GM21786 (cell line): ENCODE measurements at regions not wholly inside any gene's neighbourhood (a gene's known extent, or its start where the extent isn't known, plus 50 kb on each side); places are given as distances from the start of the nearest gene placed in this dataset.
"Not testable (repeated sequence)": the region's sequence is repeated elsewhere in the genome, so short reads cannot be mapped to it uniquely, and the experiment has no call there.

Experiments used
- ATAC-seq: cut with Tn5 transposase; IDR thresholded peaks from one replicate; pipeline ENCODE4 v1.9.1; 2021; ENCODE audit not compliant: unreplicated experiment

DNA sequence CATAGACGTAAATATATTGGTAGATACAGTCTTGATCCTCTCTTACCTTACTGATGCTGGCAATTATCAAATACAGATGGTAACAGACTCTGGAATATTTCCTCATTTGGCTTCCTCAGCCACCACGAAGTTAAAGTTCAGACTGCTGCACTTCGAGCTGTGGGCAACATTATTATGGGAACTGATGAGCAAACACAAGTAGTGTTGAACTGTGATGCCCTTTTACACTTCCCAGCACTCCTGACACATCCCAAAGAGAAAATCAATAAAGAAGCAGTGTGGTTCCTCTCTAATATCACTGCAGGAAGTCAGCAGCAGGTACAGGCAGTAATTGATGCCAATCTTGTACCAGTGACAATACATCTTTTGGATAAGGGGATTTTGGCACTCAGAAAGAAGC lies 162.7 kb upstream of the NT5E start:
- no peak for ATAC-seq

DNA sequence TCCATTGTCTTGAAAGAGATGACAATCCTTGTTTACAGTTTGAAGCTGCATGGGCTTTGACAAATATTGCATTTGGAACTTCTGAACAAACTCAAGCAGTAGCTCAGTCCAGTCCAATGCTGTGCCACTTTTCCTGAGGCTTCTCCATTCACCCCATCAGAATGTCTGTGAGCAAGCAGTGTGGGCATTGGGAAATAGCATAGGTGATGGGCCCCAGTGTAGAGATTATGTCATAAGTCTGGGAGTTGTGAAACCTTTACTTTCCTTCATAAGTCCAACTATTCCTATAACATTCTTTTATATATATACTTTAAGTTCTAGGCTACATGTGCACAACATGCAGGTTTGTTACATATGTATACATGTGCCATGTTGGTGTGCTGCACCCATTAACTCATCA lies 163.4 kb upstream of the NT5E start:
- ATAC-seq: not testable (repeated sequence)

DNA sequence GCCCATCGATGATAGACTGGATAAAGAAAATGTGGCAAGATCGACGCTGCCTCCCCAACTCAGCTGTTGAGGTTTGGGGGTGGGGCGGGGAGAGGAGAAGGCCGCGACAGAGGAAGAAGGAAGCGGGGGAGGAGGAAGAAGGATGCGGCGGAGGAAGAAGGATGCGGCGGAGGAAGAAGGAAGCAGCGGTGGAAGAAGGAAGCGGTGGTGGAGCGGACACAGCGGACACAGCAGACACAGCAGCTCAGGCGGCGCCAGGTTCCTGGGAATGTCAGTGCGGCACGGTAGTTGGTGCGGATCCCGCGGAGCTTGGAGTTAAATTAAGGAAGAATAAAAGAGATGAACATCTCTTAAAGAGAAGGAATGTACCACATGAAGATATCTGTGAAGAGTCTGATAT lies 163.9 kb upstream of the NT5E start:
- no peak for ATAC-seq

DNA sequence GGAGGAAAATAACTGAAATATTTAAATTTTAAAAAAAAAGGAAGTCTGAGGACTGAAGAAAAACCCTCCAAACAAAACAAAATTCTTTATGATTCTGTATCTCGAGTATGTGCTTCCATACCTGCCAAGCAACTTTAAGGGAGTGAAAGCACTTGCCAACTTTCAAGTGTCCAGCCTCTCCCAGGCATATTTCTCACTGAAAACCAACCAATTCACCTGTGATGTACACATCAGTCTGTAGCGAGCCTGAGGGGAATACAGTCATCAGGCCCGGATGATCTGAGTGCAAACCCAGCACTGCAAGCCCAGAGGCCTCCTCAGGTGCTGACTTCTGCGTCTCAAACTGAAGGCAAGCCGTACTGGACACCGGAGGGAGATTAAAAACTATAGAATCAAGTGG lies 164.8 kb upstream of the NT5E start:
- no peak for ATAC-seq

DNA sequence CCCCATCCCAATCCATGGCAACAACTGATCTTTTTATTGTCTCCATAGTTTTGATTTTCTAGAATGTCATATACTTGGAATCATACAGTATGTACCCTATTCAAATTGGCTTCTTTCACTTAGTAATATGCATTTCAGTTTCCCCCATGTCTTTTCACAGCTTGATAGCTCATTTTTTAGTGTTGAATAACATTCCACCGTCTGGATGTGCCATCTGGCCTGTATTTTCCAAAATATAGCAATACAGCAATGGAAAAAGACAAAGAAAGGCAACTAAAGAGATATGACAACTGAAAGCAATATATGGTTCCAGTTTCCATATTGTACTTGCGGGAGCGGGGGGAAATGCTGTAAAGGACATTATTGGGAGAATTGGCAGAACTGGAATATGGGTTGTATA lies 166.4 kb upstream of the NT5E start:
- ATAC-seq: no peak

DNA sequence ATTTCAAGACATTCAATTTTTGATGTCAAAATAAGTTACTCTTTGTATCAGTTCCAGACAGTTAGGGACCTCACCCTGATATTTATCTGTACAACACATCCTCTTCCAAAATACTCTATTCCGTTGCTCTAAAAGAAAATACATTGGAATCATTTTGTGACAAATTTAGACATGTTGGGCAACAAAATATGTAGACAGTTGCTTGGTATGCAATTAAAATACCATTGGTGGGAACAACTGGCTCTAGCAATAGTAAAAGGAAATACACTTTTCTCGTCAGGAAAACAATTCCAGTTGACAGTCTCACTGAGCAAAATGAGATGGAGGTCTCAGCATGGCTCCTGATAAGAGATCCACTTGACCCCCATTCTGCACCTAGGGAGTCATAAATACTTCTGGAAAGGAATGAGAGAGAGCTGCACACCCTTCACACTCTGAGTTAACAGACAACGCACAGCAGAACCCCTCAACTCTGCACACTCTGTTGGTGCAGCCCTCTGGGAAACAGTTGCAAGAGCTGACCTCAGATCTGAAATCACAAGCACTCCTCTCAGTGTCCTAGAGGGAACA lies 171.3 kb upstream of the NT5E start:
- ATAC-seq: no peak

DNA sequence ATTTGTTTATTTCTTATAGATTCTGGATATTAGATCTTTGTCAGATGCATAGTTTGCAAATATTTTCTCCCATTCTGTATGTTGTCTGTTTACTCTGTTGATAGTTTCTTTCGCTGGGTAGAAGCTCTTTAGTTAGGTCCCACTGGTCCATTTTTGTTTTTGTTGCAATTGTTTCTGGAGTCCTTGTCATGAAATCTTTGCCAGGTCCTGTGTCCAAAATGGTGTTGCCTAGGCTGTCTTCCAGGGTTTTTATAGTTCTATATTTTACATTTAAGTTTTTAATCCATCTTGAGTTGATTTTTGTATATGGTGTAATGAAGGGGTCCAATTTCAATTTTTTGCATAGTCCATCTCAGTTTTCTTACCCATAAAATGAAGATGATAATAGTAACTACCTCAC lies 173.9 kb upstream of the NT5E start:
- ATAC-seq: not testable (repeated sequence)

DNA sequence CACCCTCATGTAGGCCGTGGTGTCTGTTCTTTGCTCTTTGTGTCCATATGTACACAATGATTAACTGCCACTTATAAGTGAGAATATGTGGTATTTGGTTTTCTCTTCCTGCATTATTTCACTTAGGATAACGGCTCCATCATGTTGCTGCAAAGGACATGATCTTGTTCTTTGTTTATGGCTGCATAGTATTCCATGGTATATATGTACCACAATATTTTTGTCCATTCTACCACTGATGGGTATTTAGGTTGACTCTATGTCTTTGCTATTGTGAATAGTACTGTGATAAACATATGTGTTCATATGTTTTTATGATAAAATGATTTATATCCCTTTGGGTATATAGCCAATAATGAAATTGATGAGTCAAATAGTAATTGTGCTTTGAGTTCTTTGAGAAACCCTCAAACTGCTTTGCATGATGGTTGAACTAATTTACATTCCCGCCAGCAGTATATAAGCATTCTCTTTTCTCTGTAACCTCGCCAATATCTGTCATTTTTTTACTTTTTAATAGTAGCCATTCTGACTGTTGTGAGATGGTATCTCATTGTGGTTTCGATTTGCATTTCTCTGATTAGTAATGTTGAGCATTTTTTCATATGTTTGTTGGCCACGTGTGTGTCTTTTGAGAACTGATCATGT lies 174.4 kb upstream of the NT5E start:
- ATAC-seq: no peak

DNA sequence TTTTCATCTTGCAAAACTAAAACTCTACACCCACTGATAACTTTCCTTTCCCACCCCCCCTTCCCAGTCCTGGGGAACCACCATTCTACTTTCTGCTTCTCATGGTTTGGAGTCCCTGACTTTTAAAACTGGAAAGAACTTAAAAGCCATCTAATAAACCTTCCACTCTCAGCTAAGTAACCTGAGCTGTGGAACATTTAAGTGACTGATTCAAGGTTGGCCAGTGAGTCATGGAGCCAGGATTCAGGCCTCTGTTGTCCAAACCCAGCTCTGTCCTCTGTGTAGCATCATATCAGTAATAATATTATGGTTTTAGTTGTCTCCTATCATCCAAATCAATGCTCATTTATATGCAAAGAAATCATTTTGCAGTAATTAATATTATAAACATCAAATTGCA lies 176.0 kb upstream of the NT5E start:
- no peak for ATAC-seq

DNA sequence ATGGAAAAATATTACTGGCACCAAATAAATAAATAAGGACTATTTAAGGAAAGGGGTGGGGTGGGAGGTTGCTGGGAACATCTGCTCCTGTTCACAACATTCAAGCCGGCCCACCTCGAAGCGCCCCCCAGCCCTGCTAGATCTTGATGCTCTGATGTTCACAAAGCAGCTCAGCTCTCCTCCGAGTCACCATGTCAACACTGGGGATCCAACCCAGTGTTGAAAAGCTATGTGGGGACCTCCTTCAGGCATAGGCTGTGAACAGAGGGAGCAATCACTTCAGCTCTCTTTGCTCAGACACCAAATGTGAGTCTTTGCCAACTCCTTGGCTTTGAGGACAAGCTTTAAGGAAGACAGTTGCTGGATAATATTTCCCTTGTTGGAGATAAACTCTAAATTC lies 176.8 kb upstream of the NT5E start:
- no peak for ATAC-seq

DNA sequence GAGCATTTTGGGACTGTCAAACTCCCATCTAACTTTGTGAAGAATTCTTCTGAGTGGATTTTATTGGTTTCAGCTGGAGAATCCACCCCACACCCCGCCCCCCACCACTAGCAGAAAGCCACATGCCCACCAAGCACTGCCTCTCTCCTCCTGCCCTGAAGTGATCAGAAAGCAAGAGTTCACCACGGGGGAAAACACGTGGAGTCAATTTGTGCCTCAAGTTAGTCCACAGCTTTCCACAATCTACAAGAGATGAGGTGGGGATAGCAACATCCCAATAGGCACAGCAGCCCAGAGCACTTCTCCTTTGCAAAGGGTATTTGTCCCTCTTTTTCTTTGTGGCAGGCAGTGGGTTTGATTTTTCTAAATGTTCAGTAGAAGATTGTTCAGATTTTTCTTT lies 177.3 kb upstream of the NT5E start:
- no peak for ATAC-seq

DNA sequence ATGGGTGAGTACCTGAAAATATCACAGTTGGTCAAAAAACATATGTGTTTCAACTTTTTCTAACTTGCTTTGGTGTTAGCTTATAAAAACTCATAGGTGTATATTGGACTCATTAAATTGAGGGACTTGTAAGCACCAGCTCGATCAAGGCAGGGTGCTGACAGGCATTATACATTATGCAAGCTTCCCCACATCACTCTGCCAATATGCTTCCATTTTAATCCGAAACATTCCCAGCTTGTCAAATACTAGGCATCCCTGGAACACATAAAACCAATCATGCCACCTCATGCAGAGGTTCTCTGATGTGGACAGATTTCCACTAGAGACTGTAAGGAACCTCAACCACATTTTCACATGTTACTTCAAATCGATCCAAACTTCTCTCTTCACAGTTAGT lies 187.3 kb upstream of the NT5E start:
- no peak for ATAC-seq

DNA sequence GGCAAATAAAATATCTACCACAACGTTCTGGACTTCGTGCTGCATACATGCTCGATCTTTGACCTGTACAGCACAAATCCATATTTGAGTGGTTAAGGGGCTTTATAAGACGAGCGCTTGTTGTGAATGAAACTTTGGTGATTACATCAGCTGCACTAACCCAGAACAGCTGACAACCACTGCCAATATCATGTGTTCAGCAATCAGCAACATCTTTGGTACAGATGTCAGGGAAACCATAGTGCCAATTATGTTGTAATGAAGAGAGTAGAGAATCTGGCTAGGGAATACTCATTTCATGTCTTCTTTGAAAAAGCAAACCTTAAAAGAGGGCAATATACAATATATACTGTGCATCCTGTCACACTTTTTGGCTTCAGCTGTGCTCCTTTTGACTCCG lies 188.6 kb upstream of the NT5E start:
- ATAC-seq: no peak

DNA sequence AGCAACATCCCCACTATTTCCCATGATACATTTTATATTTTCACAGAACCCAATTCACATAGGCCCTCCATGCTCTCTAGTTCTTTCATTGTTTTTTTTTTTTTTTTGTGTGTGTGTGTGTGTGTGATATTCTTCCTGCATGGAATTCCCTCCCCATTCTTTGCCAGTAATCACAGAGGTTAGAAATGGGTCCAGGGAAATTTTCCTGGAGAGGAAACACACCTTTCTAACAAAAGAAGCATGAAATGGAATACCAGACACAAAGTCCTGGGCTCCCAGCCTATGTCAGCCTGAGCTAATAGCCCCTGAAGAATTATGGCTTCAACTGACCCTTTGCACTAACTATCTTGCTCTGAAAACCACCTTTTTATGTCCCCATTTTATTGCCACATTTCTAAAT lies 194.2 kb upstream of the NT5E start:
- no peak for ATAC-seq

DNA sequence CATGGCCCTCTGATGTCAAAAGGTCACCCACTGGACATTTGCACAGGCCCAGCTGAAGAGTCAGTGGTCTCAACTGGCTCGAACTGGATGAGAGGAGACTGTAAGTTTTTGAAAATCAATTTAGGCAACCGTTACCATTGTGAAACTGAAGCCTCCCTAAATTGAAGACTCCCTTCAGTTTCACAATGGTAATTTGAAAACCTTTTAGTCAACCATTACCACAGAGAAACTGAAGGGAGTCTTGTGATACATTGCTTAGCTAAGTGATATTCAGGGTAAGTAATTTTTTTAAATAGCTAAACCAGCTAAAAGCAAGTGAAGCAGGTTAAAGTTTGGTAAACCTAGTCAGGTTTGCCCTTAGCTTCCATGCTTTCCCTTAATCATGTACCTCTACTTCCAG lies 197.3 kb upstream of the NT5E start:
- ATAC-seq: no peak

DNA sequence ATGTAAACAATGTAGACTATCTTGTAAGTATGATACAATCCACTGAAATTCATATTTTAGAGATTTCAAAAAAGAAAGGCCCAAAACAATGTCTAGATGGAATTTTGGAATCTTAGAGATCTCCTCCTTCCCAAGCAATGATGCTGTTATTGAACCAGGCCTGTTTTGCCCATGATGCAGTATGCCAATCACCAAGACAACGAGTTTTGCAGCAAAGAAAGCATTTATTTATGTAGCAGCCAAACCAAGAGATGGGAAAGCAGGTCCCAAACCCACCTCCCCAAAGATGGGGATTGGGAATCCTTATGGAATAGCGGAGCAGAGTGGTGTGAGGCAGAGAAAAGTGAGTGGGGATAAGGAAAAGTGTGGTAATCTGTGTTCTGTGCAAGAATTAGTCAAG lies 197.8 kb upstream of the NT5E start:
- no peak for ATAC-seq

DNA sequence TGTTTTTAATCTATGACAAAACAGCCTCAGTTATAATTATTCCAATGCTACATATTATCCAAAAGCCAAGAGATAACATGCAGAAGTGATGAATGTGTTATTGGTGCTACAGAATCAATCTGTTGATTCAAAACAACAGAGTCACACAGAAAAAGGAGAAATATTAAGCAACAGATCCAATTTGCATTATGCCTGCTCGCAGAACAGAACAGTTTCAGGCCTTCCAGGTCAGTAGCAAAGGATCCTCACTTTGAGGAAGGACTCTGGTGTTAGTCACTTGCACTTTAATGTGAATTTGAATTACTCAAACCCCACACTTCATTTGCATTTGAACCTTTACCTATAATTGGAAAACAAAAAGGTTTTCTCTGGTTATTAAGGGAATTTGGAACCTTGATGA lies 198.6 kb upstream of the NT5E start:
- ATAC-seq: no peak

DNA sequence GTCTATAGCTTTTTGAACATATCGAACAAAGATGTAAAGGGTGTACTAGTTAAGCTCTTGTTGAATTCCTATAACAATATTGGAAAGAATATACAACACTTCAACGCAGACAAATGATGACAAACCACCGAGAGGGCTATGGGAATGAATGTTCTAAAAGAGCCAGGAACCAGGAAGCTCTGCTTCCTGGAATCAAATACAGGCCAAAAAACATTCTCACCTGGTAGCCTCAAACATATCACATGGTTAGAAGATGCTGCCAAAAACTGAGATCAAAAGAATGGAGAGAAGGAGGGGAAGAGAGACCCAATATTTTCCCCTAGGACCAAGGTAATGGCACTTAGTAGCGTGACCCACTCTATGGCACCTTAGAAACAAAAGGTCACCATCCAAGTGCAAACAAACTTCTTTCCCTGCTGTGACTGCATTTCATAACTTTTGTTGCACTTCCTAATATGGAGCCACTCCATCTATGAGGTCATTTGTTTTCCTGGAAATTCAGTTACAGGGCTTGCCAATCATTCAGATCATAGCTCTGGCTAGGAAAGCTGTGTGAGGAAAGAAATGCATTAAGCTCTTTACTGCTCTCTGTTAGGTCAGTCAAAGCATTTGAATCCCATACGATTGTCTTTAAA lies 199.2 kb upstream of the NT5E start:
- no peak for ATAC-seq

DNA sequence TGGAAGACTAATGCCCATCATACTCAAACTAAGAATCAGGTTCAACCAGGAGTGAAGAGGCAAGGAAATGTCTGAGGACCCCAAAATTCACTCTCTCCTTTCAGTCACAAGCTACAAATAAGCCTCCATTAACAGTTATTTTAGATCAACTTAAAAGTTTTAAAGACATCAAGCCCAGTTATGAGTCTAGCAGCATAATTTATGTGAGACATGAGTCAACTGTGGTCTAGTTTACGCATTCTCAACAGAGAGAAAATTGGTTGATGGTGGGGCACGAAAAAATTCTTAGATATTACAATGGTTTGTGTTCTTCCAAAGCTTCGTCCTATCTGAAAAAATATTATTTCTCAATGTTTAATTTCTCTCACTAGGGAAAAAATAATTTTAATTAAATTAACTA lies 204.9 kb upstream of the NT5E start:
- ATAC-seq: no peak

DNA sequence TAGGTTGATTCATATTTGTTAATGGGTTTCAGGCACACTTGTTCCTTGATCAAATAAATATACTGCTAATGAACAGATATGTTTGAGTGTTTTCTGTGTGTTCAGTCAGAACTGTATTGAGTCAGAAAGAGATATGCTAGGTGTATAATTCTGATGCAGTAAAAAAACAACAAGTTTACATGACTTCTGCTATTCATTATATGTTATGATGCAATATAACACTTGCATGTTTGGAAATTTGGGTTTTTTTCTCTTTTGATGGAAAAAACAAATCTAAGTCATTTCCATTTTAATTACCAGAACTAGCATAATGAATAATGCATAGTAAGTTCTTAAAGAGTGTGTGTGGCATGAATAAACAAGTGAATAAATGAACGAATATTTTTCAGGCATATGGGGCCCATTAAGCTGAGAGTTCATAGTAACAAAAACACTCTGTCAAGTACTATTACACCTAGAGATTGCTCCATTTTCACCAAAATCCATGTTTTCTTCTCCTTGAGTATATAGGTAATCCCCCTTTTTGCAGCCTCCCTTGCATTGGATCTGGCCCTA lies 208.3 kb upstream of the NT5E start:
- no peak for ATAC-seq

DNA sequence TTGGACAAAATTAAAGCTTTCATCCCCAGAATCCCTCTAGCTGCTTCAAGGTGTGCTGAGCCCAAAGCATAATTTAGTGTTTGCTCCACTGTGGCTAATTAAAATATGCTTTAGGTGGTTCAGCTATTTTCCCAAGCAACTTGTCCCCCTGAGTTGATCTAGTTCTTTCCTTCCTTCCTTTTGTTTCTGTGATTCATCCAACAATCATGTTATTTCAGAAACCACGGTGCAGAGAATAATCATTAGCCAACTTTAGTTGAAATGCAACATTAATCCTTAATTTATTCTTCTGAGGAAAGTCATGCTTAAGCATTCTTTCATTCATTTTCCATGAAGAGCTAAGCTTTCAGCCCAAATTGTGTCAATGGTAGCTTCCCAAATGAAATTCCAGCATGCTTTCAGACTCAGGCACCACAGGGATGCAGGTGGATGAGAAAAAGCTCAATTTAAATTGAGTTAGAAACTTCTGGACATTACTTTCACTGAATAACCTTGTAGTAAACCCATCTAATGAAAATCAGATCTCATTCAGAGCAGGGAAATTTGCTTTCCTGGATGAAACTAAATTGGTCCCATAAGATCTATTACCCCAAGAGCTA lies 209.0 kb upstream of the NT5E start:
- ATAC-seq: no peak

DNA sequence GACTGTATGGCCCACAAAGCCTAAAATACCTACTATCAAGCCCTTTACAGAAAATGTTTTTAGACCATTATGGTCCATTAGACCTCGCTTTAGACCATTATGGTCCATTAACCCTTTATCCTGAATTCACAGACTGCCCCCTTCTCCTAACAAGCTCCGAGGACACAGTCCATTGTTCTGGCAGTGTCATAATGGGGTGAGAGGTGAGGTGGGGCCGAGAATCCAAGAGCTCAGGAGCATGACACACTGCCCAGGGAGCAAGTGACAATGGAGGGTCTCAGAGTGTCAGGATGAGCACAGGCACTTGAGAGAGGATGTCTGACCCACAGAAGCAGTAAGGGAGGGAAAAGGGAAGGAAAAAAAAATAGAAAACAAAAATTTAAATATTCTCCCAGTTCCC lies 212.4 kb upstream of the NT5E start:
- ATAC-seq: no peak
